OCI-LY3 (cell line): ENCODE measurements at regions not wholly inside any gene's neighbourhood (a gene's known extent, or its start where the extent isn't known, plus 50 kb on each side); places are given as distances from the start of the nearest gene placed in this dataset.

ENCODE experiments used
- H2AFZ ChIP-seq: fragments of 200-600, 300-600 bp; shearing (Covaris generic); 2 replicates; pipeline ENCODE4 v1.6.0; 2014; ENCODE audit warnings: antibody characterized with exemption, low read depth, low read length
- H3K27ac ChIP-seq: fragments of 200-600, 300-600 bp; sonication (generic); 2 replicates; pipeline ENCODE4 v1.5.1; 2014; ENCODE audit warnings: mild to moderate bottlenecking, low read length, moderate library complexity, mixed read lengths
- H3K27me3 ChIP-seq: fragments of 200-600, 300-600 bp; sonication (generic); 2 replicates; pipeline ENCODE4 v1.6.1; 2014; ENCODE audit warnings: low read depth, low read length, mixed read lengths
- H3K36me3 ChIP-seq: fragments of 200-600, 300-600 bp; sonication (generic); replicated peaks from 2 replicates; pipeline ENCODE3; 2014; ENCODE audit warnings: low read depth, low read length, mixed read lengths
- H3K4me1 ChIP-seq: fragments of 300-600, 200-600 bp; sonication (generic); 2 replicates; pipeline ENCODE4 v1.6.1; 2014; ENCODE audit warnings: low read length, mixed read lengths
- H3K4me2 ChIP-seq: fragments of 200-600, 300-600 bp; sonication (generic); 2 replicates; pipeline ENCODE4 v1.6.1; 2014; ENCODE audit warnings: low read length, mixed read lengths
- H3K4me3 ChIP-seq: fragments of 300-600, 200-600 bp; sonication (generic); 2 replicates; pipeline ENCODE4 v1.5.1; 2014; ENCODE audit warnings: antibody characterized with exemption, mild to moderate bottlenecking, low read length, moderate library complexity
- H3K79me2 ChIP-seq: fragments of 300-600, 200-600 bp; shearing (Covaris generic); 2 replicates; pipeline ENCODE4 v1.6.1; 2014; ENCODE audit warnings: mild to moderate bottlenecking, low read length, mixed read lengths
- H3K9ac ChIP-seq: fragments of 300-600, 200-600 bp; shearing (Covaris generic); 2 replicates; pipeline ENCODE4 v1.6.0; 2014; ENCODE audit warnings: mild to moderate bottlenecking, low read length, moderate library complexity
- H3K9me3 ChIP-seq: fragments of 200-600, 300-600 bp; shearing (Covaris generic); 2 replicates; pipeline ENCODE4 v1.6.1; 2014; ENCODE audit warnings: low read length, mixed read lengths; ENCODE audit not compliant: insufficient read depth
- H4K20me1 ChIP-seq: fragments of 200-600, 300-600 bp; sonication (generic); 2 replicates; pipeline ENCODE4 v1.6.1; 2016; ENCODE audit warnings: low read length, mixed read lengths; ENCODE audit not compliant: insufficient read depth
- CTCF ChIP-seq: fragments of 200-600, 300-600 bp; sonication (generic); IDR thresholded peaks from 2 replicates; pipeline ENCODE4 v1.5.1; 2014; ENCODE audit warnings: antibody characterized with exemption, low read length, low read depth
- EZH2phosphoT487 ChIP-seq: fragments of 200-600 bp; shearing (Covaris generic); IDR thresholded peaks from 2 replicates; pipeline ENCODE4 v1.6.1; 2018; ENCODE audit warnings: antibody characterized with exemption, mixed run types, low read depth

DNA sequence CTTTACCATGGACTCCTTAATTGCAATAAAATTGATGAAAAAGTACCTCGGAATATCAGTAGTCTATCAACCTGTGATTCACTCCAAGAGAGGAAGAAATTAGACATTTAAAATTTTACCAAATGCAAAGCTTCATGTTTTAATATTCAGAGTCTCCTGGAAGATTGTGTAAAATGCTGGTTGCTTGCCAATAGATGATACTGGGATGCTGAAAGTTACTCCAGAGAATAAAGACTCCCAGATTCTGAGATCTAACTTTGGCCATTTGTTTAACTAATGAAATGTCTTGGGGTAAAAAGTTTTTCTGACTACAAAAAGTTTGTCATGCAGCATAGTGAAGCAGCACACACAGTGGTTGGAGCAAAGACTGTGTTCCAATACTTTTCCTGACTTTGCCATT, 176.7 kb upstream of the RSPO3 start:
- no peak for TF ChIP-seq CTCF
- no peak for TF ChIP-seq EZH2phosphoT487
- H3K9ac ChIP-seq, result no peak overlapping the region
- no peaks in the 10 kb centered on the region for H3K4me1 ChIP-seq
- H3K4me3 ChIP-seq, result no peak overlapping the region
- H3K27me3 ChIP-seq, result no peaks in the 10 kb centered on the region
- no peaks in the 10 kb centered on the region for H3K9me3 ChIP-seq
- H3K27ac ChIP-seq, result no peak overlapping the region
- no peak overlapping the region for H2AFZ ChIP-seq
- H4K20me1 ChIP-seq, result no peaks in the 10 kb centered on the region
- no peaks in the 10 kb centered on the region for H3K79me2 ChIP-seq
- H3K36me3 ChIP-seq, result no peaks in the 10 kb centered on the region
- no peak overlapping the region for H3K4me2 ChIP-seq

DNA sequence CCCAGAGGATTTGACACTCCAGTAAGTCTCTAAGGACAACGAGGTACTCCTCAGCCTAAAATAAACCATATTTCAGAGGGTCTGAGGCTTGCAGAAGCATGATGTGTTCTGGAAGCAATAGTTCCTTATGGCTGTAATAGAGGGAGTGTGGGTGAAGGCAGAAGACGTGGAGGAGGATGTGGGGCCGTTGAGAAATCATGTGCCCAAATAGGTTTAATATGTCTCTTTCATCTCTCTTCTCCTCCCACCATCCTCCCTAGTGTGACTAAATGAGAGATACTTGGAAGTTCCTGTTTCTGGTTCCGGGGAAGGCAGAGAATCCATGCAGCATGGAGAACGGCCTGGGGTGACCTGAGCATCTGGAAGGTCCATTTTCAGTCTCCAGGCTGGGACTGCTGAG, 174.0 kb upstream of the RSPO3 start:
- no peaks in the 10 kb centered on the region for H3K27me3 ChIP-seq
- TF ChIP-seq CTCF (no peak), EZH2phosphoT487 (no peak)
- H3K36me3 ChIP-seq, result no peaks in the 10 kb centered on the region
- no peaks in the 10 kb centered on the region for H3K79me2 ChIP-seq
- no peak overlapping the region for H3K4me3 ChIP-seq
- H3K9ac ChIP-seq, result no peak overlapping the region
- no peak overlapping the region for H3K27ac ChIP-seq
- no peaks in the 10 kb centered on the region for H3K9me3 ChIP-seq
- no peak overlapping the region for H3K4me2 ChIP-seq
- no peak overlapping the region for H2AFZ ChIP-seq
- H3K4me1 ChIP-seq, result no peaks in the 10 kb centered on the region
- no peaks in the 10 kb centered on the region for H4K20me1 ChIP-seq

DNA sequence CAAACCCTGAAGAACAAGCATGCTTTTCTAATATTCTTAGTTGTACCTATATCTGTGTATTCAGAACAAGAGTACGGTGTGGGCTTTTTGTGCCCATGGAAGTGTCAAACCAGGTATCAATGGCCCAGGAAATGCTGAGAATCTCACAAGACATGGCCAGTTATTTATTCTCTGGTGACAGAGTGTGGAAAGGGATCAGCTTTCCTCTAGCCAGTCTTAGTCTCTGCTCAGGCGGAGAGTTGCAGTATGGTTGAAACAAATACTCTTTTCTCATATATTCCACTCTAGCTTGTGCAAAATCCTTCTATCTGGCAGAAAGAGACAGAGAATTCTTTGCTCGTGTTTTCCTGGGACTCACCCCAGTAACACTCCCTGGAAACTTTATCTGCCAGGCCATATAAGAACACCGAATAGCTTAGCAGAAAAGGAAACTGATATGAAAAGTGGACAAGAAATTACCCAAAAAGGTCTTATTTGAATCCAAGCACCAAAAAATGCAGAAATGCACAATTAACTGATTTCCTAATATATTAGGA, 173.3 kb upstream of the RSPO3 start:
- Histone ChIP-seq H3K79me2 (no peaks in the 10 kb centered on the region), H3K9ac (no peak overlapping the region), H4K20me1 (no peaks in the 10 kb centered on the region), H3K9me3 (no peaks in the 10 kb centered on the region), H3K27ac (no peak overlapping the region), H2AFZ (no peak overlapping the region), H3K4me1 (no peaks in the 10 kb centered on the region), H3K4me3 (no peak overlapping the region), H3K27me3 (no peaks in the 10 kb centered on the region), H3K4me2 (no peak overlapping the region), H3K36me3 (no peaks in the 10 kb centered on the region)
- TF ChIP-seq EZH2phosphoT487 (no peak), CTCF (no peak)

GRCh38 chr6:126945812-126946360, 172.6 kb upstream of the RSPO3 start:
- no peak overlapping the region for H2AFZ ChIP-seq
- H3K9ac ChIP-seq, result no peak overlapping the region
- H3K4me2 ChIP-seq, result no peak overlapping the region
- no peaks in the 10 kb centered on the region for H3K79me2 ChIP-seq
- no peaks in the 10 kb centered on the region for H3K36me3 ChIP-seq
- H4K20me1 ChIP-seq, result no peaks in the 10 kb centered on the region
- no peak overlapping the region for H3K27ac ChIP-seq
- H3K4me3 ChIP-seq, result no peak overlapping the region
- no peaks in the 10 kb centered on the region for H3K27me3 ChIP-seq
- H3K9me3 ChIP-seq, result no peaks in the 10 kb centered on the region
- no peaks in the 10 kb centered on the region for H3K4me1 ChIP-seq
- TF ChIP-seq EZH2phosphoT487 (no peak), CTCF (no peak)
